SK-N-SH (cell line): ENCODE measurements at regions not wholly inside any gene's neighbourhood (a gene's known extent, or its start where the extent isn't known, plus 50 kb on each side); places are given as distances from the start of the nearest gene placed in this dataset.

Source experiments
- CTCF ChIA-PET: fragments of 300-600, 350-600 bp; formaldehyde crosslinking; extraction: SDS; loops from one replicate; lab custom pipeline; 2021; lab: Yijun Ruan, JAX
- POLR2A ChIA-PET: fragments of 350-600 bp; sonication (Branson Sonifier 250); formaldehyde crosslinking; extraction: SDS; loops from one replicate; lab custom pipeline; 2020; ENCODE audit warnings: antibody characterized with exemption, inconsistent platforms; lab: Yijun Ruan, JAX
- DNase-seq: peaks from one replicate; pipeline ENCODE4 v3.0.0; 2012
- H2AFZ ChIP-seq: fragments of 200-600 bp; sonication (generic); 2 replicates; pipeline ENCODE4 v1.8.1; 2016; ENCODE audit warnings: antibody characterized with exemption, mild to moderate bottlenecking, low read depth
- H3F3A ChIP-seq: fragments of 200-600 bp; sonication (generic); replicated peaks from 2 replicates; pipeline ENCODE3; 2016; ENCODE audit warnings: antibody characterized with exemption, mild to moderate bottlenecking; ENCODE audit not compliant: insufficient read depth
- H3K27ac ChIP-seq, 2 experiments: fragments of 200-500 bp in 1 of 2; fragments of 200-600 bp in 1 of 2; sonication (Bioruptor generic) in 1 of 2; sonication (generic), shearing (Covaris generic) in 1 of 2; 2 replicates each; pipeline versions ENCODE4 v1.5.1 to v1.6.1; 2014 to 2016; ENCODE audit warnings: low read depth in 2 of 2, inconsistent platforms in 1 of 2, low read length in 1 of 2, mild to moderate bottlenecking in 1 of 2, mixed read lengths in 1 of 2
- H3K27me3 ChIP-seq: fragments of 200-600 bp; sonication (generic), shearing (Covaris generic); 2 replicates; pipeline ENCODE4 v1.6.1; 2016; ENCODE audit warnings: mixed run types; ENCODE audit not compliant: insufficient read depth
- H3K36me3 ChIP-seq, 2 experiments: fragments of 200-500 bp in 1 of 2; fragments of 200-600 bp in 1 of 2; sonication (Bioruptor generic) in 1 of 2; sonication (generic) in 1 of 2; replicated peaks in 1 of 2; 2 replicates each; pipeline versions ENCODE3 to v1.5.1; 2014 to 2016; ENCODE audit warnings: low read length in 1 of 2, mild to moderate bottlenecking in 1 of 2; ENCODE audit not compliant: insufficient read depth in 2 of 2, control insufficient read depth in 1 of 2
- H3K4me1 ChIP-seq, 2 experiments: fragments of 200-500 bp in 1 of 2; fragments of 200-600 bp in 1 of 2; sonication (Bioruptor generic) in 1 of 2; sonication (generic), shearing (Covaris generic) in 1 of 2; 2 replicates each; pipeline versions ENCODE4 v1.5.1 to v1.6.1; 2014 to 2016; ENCODE audit warnings: low read depth in 1 of 2, low read length in 1 of 2, mixed run types in 1 of 2; ENCODE audit not compliant: insufficient read depth in 2 of 2, control insufficient read depth in 1 of 2
- H3K4me2 ChIP-seq: fragments of 200-600 bp; sonication (generic), shearing (Covaris generic); 2 replicates; pipeline ENCODE4 v1.6.1; 2017; ENCODE audit warnings: mixed run types
- H3K4me3 ChIP-seq, 2 experiments: fragments of 200-500 bp in 1 of 2; fragments of 200-600 bp in 1 of 2; sonication (Bioruptor generic) in 1 of 2; sonication (generic), shearing (Covaris generic) in 1 of 2; 2 replicates each; pipeline versions ENCODE4 v1.5.1 to v1.8.1; 2014 to 2016; ENCODE audit warnings: low read depth in 2 of 2, inconsistent platforms in 1 of 2, low read length in 1 of 2, mild to moderate bottlenecking in 1 of 2, mixed read lengths in 1 of 2, moderate library complexity in 1 of 2
- H3K79me2 ChIP-seq: fragments of 200-600 bp; sonication (generic); 2 replicates; pipeline ENCODE4 v1.8.1; 2017; ENCODE audit warnings: mild to moderate bottlenecking; ENCODE audit not compliant: insufficient read depth
- H3K9ac ChIP-seq: fragments of 200-600 bp; sonication (generic); 2 replicates; pipeline ENCODE4 v1.6.1; 2017; ENCODE audit warnings: mixed run types
- H3K9me2 ChIP-seq: fragments of 200-600 bp; sonication (generic); 2 replicates; pipeline ENCODE4 v1.6.1; 2017; ENCODE audit warnings: mixed run types
- H3K9me3 ChIP-seq: fragments of 200-600 bp; sonication (generic); 2 replicates; pipeline ENCODE4 v1.6.1; 2017; ENCODE audit warnings: mixed run types, mild to moderate bottlenecking, moderate library complexity
- H4K20me1 ChIP-seq: fragments of 200-600 bp; sonication (generic); 2 replicates; pipeline ENCODE4 v1.6.1; 2017; ENCODE audit warnings: mild to moderate bottlenecking, mixed run types; ENCODE audit not compliant: insufficient read depth
- ELF1 ChIP-seq: IDR thresholded peaks from 2 replicates; pipeline ENCODE4 v1.4.0; 2012
- FOXJ3 ChIP-seq: sonication (generic); formaldehyde crosslinking; IDR thresholded peaks from 2 replicates; pipeline ENCODE4 v1.5.1; 2020; ENCODE audit warnings: mild to moderate bottlenecking, missing genetic modification reagents
- FOXM1 ChIP-seq: IDR thresholded peaks from 2 replicates; pipeline ENCODE4 v1.4.0; 2012; ENCODE audit warnings: low read depth, mild to moderate bottlenecking
- GABPA ChIP-seq: IDR thresholded peaks from 2 replicates; pipeline ENCODE4 v1.4.0; 2012; ENCODE audit warnings: low read depth, mild to moderate bottlenecking
- GATA2 ChIP-seq: sonication (generic); formaldehyde crosslinking; IDR thresholded peaks from 2 replicates; pipeline ENCODE4 v1.5.0; 2020; ENCODE audit warnings: mild to moderate bottlenecking, missing genetic modification reagents
- JUND ChIP-seq: IDR thresholded peaks from 2 replicates; pipeline ENCODE4 v1.4.0; 2012
- MEF2A ChIP-seq: IDR thresholded peaks from 2 replicates; pipeline ENCODE4 v1.4.0; 2012; ENCODE audit warnings: low read depth, borderline replicate concordance
- RAD21 ChIP-seq: IDR thresholded peaks from 2 replicates; pipeline ENCODE4 v1.6.1; 2012; ENCODE audit warnings: mild to moderate bottlenecking, low read length
- RXRA ChIP-seq: IDR thresholded peaks from 2 replicates; pipeline ENCODE4 v1.4.0; 2012; ENCODE audit warnings: low read depth, mild to moderate bottlenecking, borderline replicate concordance
- SMC3 ChIP-seq: IDR thresholded peaks from 2 replicates; pipeline ENCODE4 v1.6.1; 2012; ENCODE audit warnings: low read depth, low read length, improper control_type of control experiment
- TCF12 ChIP-seq: IDR thresholded peaks from 2 replicates; pipeline ENCODE4 v1.4.0; 2012
- WGBS: methylation state at CpG from one replicate; pipeline ENCODE4 v1.1.6; 2017; ENCODE audit warnings: low lambda C conversion rate; 5-methylcytosine and 5-hydroxymethylcytosine counted together
- TF ChIP-seq, protein P1 (sequence below): fragments of 150-350 bp; IDR thresholded peaks from 2 replicates; pipeline ENCODE4 v1.6.1; 2017; ENCODE audit warnings: antibody characterized with exemption, low read length, low read depth, borderline replicate concordance
- TF ChIP-seq, protein P2 (sequence below): IDR thresholded peaks from 2 replicates; pipeline ENCODE4 v1.4.0; 2012; ENCODE audit warnings: low read depth, borderline replicate concordance
- TF ChIP-seq, protein P3 (sequence below): IDR thresholded peaks from 2 replicates; pipeline ENCODE4 v1.6.1; 2012; ENCODE audit warnings: mild to moderate bottlenecking, low read depth, low read length, moderate library complexity
- TF ChIP-seq, protein P4 (sequence below): fragments of 150-350 bp; IDR thresholded peaks from 2 replicates; pipeline ENCODE4 v1.6.1; 2016; ENCODE audit warnings: mild to moderate bottlenecking, low read depth, low read length
- TF ChIP-seq, protein P5 (sequence below): fragments of 200-600 bp; sonication (generic); IDR thresholded peaks from 2 replicates; pipeline ENCODE4 v1.6.1; 2017; ENCODE audit warnings: antibody characterized with exemption, mild to moderate bottlenecking, moderate library complexity
- TF ChIP-seq, protein P6 (sequence below): IDR thresholded peaks from 2 replicates; pipeline ENCODE4; 2012
- TF ChIP-seq, protein P7 (sequence below): IDR thresholded peaks from 2 replicates; pipeline ENCODE4 v1.4.0; 2012; ENCODE audit warnings: low read depth

DNA sequence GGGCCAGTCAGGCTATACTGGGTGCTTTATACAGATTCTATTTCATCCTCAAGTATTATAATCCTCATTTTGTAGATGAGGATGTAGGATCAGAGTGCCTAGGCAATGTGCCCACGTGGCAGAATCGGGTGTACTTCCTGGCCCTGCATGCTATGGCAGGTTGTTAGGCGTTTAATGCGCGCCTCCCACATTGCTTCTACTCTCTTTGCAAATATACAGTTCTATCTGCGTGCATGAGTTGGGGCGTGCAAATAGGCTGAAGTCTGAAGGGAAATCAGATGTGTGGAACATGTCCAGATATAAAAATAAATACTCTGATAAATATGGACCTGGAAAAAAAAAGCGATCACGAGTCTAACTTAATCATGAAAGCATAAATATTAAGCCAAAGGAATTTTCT, 194.7 kb upstream of the FMN2 start:
- peak overlapping the region in 1 of 2 experiments; percentile 99; a peak in 2 of 4 replicates for H3K27ac ChIP-seq
- POLR2A ChIA-PET: interaction anchor here (0.7 to 2.5 kb wide), 4 partner anchors 25 to 509 kb away, joined by 3 to 17 read pairs (median 4); partner anchors contain the start of gene CHRM3

More for the DNA sequence above, 194.7 kb upstream of the FMN2 start:
- no peaks in the 10 kb centered on the region for H3K9me2 ChIP-seq
- CTCF ChIA-PET: interaction anchor here (0.8 to 2.1 kb wide), 7 partner anchors 25 to 588 kb away, joined by 3 to 12 read pairs (median 5); no protein-coding TSS in a partner anchor
- H3K4me1 ChIP-seq: peaks cover 6 to 47% of the 10 kb centered on the region in 2 experiments; a peak in 2 of 4 replicates
- no peaks in the 10 kb centered on the region for H3K9me3 ChIP-seq
- H2AFZ ChIP-seq: no peak overlapping the region
- H3K36me3 ChIP-seq: no peaks in the 10 kb centered on the region
- H3K4me2 ChIP-seq: no peak overlapping the region
- no peak for DNase-seq
- H4K20me1 ChIP-seq: no peaks in the 10 kb centered on the region
- no peak overlapping the region for H3K4me3 ChIP-seq
- TF ChIP-seq JUND: no peak
- TF ChIP-seq, protein P1, sequence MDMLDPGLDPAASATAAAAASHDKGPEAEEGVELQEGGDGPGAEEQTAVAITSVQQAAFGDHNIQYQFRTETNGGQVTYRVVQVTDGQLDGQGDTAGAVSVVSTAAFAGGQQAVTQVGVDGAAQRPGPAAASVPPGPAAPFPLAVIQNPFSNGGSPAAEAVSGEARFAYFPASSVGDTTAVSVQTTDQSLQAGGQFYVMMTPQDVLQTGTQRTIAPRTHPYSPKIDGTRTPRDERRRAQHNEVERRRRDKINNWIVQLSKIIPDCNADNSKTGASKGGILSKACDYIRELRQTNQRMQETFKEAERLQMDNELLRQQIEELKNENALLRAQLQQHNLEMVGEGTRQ: no peak
- TF ChIP-seq SMC3: no peak
- TF ChIP-seq, protein P2, sequence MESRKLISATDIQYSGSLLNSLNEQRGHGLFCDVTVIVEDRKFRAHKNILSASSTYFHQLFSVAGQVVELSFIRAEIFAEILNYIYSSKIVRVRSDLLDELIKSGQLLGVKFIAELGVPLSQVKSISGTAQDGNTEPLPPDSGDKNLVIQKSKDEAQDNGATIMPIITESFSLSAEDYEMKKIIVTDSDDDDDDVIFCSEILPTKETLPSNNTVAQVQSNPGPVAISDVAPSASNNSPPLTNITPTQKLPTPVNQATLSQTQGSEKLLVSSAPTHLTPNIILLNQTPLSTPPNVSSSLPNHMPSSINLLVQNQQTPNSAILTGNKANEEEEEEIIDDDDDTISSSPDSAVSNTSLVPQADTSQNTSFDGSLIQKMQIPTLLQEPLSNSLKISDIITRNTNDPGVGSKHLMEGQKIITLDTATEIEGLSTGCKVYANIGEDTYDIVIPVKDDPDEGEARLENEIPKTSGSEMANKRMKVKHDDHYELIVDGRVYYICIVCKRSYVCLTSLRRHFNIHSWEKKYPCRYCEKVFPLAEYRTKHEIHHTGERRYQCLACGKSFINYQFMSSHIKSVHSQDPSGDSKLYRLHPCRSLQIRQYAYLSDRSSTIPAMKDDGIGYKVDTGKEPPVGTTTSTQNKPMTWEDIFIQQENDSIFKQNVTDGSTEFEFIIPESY: no peak
- TF ChIP-seq, protein P3, sequence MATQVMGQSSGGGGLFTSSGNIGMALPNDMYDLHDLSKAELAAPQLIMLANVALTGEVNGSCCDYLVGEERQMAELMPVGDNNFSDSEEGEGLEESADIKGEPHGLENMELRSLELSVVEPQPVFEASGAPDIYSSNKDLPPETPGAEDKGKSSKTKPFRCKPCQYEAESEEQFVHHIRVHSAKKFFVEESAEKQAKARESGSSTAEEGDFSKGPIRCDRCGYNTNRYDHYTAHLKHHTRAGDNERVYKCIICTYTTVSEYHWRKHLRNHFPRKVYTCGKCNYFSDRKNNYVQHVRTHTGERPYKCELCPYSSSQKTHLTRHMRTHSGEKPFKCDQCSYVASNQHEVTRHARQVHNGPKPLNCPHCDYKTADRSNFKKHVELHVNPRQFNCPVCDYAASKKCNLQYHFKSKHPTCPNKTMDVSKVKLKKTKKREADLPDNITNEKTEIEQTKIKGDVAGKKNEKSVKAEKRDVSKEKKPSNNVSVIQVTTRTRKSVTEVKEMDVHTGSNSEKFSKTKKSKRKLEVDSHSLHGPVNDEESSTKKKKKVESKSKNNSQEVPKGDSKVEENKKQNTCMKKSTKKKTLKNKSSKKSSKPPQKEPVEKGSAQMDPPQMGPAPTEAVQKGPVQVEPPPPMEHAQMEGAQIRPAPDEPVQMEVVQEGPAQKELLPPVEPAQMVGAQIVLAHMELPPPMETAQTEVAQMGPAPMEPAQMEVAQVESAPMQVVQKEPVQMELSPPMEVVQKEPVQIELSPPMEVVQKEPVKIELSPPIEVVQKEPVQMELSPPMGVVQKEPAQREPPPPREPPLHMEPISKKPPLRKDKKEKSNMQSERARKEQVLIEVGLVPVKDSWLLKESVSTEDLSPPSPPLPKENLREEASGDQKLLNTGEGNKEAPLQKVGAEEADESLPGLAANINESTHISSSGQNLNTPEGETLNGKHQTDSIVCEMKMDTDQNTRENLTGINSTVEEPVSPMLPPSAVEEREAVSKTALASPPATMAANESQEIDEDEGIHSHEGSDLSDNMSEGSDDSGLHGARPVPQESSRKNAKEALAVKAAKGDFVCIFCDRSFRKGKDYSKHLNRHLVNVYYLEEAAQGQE: no peak
- no peak for TF ChIP-seq TCF12
- TF ChIP-seq, protein P4, sequence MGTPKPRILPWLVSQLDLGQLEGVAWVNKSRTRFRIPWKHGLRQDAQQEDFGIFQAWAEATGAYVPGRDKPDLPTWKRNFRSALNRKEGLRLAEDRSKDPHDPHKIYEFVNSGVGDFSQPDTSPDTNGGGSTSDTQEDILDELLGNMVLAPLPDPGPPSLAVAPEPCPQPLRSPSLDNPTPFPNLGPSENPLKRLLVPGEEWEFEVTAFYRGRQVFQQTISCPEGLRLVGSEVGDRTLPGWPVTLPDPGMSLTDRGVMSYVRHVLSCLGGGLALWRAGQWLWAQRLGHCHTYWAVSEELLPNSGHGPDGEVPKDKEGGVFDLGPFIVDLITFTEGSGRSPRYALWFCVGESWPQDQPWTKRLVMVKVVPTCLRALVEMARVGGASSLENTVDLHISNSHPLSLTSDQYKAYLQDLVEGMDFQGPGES: no peak
- no peak for TF ChIP-seq ELF1
- no peak for TF ChIP-seq RAD21
- TF ChIP-seq, protein P5, sequence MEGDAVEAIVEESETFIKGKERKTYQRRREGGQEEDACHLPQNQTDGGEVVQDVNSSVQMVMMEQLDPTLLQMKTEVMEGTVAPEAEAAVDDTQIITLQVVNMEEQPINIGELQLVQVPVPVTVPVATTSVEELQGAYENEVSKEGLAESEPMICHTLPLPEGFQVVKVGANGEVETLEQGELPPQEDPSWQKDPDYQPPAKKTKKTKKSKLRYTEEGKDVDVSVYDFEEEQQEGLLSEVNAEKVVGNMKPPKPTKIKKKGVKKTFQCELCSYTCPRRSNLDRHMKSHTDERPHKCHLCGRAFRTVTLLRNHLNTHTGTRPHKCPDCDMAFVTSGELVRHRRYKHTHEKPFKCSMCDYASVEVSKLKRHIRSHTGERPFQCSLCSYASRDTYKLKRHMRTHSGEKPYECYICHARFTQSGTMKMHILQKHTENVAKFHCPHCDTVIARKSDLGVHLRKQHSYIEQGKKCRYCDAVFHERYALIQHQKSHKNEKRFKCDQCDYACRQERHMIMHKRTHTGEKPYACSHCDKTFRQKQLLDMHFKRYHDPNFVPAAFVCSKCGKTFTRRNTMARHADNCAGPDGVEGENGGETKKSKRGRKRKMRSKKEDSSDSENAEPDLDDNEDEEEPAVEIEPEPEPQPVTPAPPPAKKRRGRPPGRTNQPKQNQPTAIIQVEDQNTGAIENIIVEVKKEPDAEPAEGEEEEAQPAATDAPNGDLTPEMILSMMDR: no peak
- TF ChIP-seq GATA2 (CRISPR knock-in tag): no peak
- no peak for TF ChIP-seq FOXJ3 (CRISPR knock-in tag)
- no peak for TF ChIP-seq RXRA
- TF ChIP-seq FOXM1: no peak
- no peak for TF ChIP-seq MEF2A
- TF ChIP-seq GABPA: no peak
- TF ChIP-seq, protein P6, sequence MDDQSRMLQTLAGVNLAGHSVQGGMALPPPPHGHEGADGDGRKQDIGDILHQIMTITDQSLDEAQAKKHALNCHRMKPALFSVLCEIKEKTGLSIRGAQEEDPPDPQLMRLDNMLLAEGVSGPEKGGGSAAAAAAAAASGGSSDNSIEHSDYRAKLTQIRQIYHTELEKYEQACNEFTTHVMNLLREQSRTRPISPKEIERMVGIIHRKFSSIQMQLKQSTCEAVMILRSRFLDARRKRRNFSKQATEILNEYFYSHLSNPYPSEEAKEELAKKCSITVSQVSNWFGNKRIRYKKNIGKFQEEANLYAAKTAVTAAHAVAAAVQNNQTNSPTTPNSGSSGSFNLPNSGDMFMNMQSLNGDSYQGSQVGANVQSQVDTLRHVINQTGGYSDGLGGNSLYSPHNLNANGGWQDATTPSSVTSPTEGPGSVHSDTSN: no peak
- TF ChIP-seq, protein P7, sequence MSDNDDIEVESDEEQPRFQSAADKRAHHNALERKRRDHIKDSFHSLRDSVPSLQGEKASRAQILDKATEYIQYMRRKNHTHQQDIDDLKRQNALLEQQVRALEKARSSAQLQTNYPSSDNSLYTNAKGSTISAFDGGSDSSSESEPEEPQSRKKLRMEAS: no peak
- H3K79me2 ChIP-seq: no peaks in the 10 kb centered on the region
- H3F3A ChIP-seq: peaks cover 4% of the 10 kb centered on the region
- H3K27me3 ChIP-seq: no peaks in the 10 kb centered on the region
- no peak overlapping the region for H3K9ac ChIP-seq
- WGBS: 84% methylated on average over 9 of the region's 9 CpGs
